A549 (cell line): ENCODE measurements at regions not wholly inside any gene's neighbourhood (a gene's known extent, or its start where the extent isn't known, plus 50 kb on each side); places are given as distances from the start of the nearest gene placed in this dataset.

Experiments
- ATAC-seq, 2 experiments: fragments of 200-7000 bp in 1 of 2; fragments of >200 bp in 1 of 2; cut with Nextera tagmentation in 1 of 2; cut with Tn5 transposase in 1 of 2; 3 replicates each; pipeline versions ENCODE4 v1.8.0 to v1.9.1; 2018 to 2020; ENCODE audit warnings: mild to moderate bottlenecking in 1 of 2, moderate library complexity in 1 of 2
- CTCF ChIA-PET: fragments of 300-600 bp; sonication (Branson Sonifier 250); formaldehyde crosslinking; extraction: SDS; loops from one replicate; lab custom pipeline; 2021; ENCODE audit warnings: antibody characterized with exemption, inconsistent platforms; lab: Yijun Ruan, JAX
- POLR2A ChIA-PET: fragments of 350-600 bp; formaldehyde crosslinking; extraction: SDS; loops from one replicate; lab custom pipeline; 2021; ENCODE audit warnings: antibody characterized with exemption, inconsistent platforms; lab: Yijun Ruan, JAX
- DNase-seq, 2 experiments: peaks; one replicate each; pipeline versions ENCODE4 v3.0.0 to v3.0.0-alpha.2; 2011 to 2016; ENCODE audit warnings: low read depth in 1 of 2, low spot score in 1 of 2
- FAIRE-seq: peaks from 2 replicates; lab custom pipeline; 2011; peaks lifted over from hg19 to GRCh38; lab: Jason Lieb, UNC
- H3K27ac ChIP-seq, 2 experiments: fragments of >200 bp; sonication (Bioruptor Twin); formaldehyde crosslinking; 3 replicates each; pipeline ENCODE4 v1.5.1; 2016 to 2017
- H3K4me1 ChIP-seq: fragments of >200 bp; sonication (Bioruptor Twin); formaldehyde crosslinking; 3 replicates; pipeline ENCODE4 v1.6.1; 2016
- H3K4me2 ChIP-seq: fragments of >200 bp; sonication (Bioruptor Twin); formaldehyde crosslinking; 3 replicates; pipeline ENCODE4 v1.6.1; 2016
- H3K4me3 ChIP-seq: fragments of >200 bp; sonication (Bioruptor Twin); formaldehyde crosslinking; 3 replicates; pipeline ENCODE4 v1.5.1; 2016
- H3K9me3 ChIP-seq: fragments of >200 bp; sonication (Bioruptor Twin); formaldehyde crosslinking; 3 replicates; pipeline ENCODE4 v1.6.1; 2016
- EHMT2 ChIP-seq: fragments of 200-600 bp; sonication (generic); IDR thresholded peaks from 2 replicates; pipeline ENCODE4 v1.6.1; 2016; ENCODE audit warnings: antibody characterized with exemption, low read depth, mild to moderate bottlenecking, moderate library complexity
- EP300 ChIP-seq, 2 experiments: fragments of >200 bp; sonication (Bioruptor Twin); formaldehyde crosslinking; IDR thresholded peaks; 2 replicates in 1 of 2; 3 replicates in 1 of 2; pipeline ENCODE4 v1.6.1; 2016 to 2017
- FOSB ChIP-seq: fragments of 250-450 bp; sonication (Bioruptor Pico); IDR thresholded peaks from 2 replicates; pipeline ENCODE4 v1.5.0; 2020; ENCODE audit warnings: mild to moderate bottlenecking, moderate library complexity
- FOSL2 ChIP-seq, 2 experiments: fragments of 450-650 bp in 1 of 2; fragments of >200 bp in 1 of 2; sonication (Bioruptor Twin) in 1 of 2; formaldehyde crosslinking; IDR thresholded peaks; 2 replicates each; pipeline versions ENCODE4 v1.5.0 to v1.6.1; 2016 to 2020; ENCODE audit warnings: mild to moderate bottlenecking in 1 of 2, moderate library complexity in 1 of 2
- HDAC2 ChIP-seq: fragments of 200-600 bp; sonication (generic); IDR thresholded peaks from 2 replicates; pipeline ENCODE4 v1.6.1; 2016
- HOXB13 ChIP-seq: fragments of 250-450 bp; sonication (Bioruptor Pico); IDR thresholded peaks from 2 replicates; pipeline ENCODE4 v1.5.0; 2020; ENCODE audit warnings: low read depth, mild to moderate bottlenecking, moderate library complexity
- JUNB ChIP-seq: fragments of >200 bp; sonication (Bioruptor Twin); formaldehyde crosslinking; IDR thresholded peaks from 2 replicates; pipeline ENCODE4 v1.6.1; 2016
- MAZ ChIP-seq: fragments of 150-350 bp; IDR thresholded peaks from 2 replicates; pipeline ENCODE4 v1.6.1; 2014; ENCODE audit warnings: antibody characterized with exemption, low read depth, low read length, borderline replicate concordance
- MYC ChIP-seq: IDR thresholded peaks from 2 replicates; pipeline ENCODE4 v1.6.1; 2012; ENCODE audit warnings: mild to moderate bottlenecking, inconsistent platforms, low read length, improper control_type of control experiment, borderline replicate concordance
- NPAS2 ChIP-seq: fragments of 250-450 bp; sonication (Bioruptor Pico); IDR thresholded peaks from 2 replicates; pipeline ENCODE4 v1.8.0; 2022; ENCODE audit warnings: mild to moderate bottlenecking, moderate library complexity, borderline replicate concordance
- NR3C1 ChIP-seq: fragments of >200 bp; sonication (Bioruptor Twin); formaldehyde crosslinking; IDR thresholded peaks from 3 replicates; pipeline ENCODE4 v1.6.1; 2017
- PHF8 ChIP-seq: fragments of 200-600 bp; sonication (generic); IDR thresholded peaks from 2 replicates; pipeline ENCODE4 v1.6.1; 2016; ENCODE audit warnings: low read depth, mild to moderate bottlenecking, antibody characterized with exemption, moderate library complexity, borderline replicate concordance
- POLR2A ChIP-seq: IDR thresholded peaks from 2 replicates; pipeline ENCODE4 v1.6.1; 2012; ENCODE audit warnings: mild to moderate bottlenecking, low read length
- RARB ChIP-seq: fragments of 250-450 bp; sonication (Bioruptor Pico); IDR thresholded peaks from 2 replicates; pipeline ENCODE4 v1.8.0; 2021; ENCODE audit warnings: mild to moderate bottlenecking, moderate library complexity
- RFX5 ChIP-seq: fragments of 450-650 bp; IDR thresholded peaks from 2 replicates; pipeline ENCODE4 v1.7.1; 2014; ENCODE audit warnings: antibody characterized with exemption, mild to moderate bottlenecking, moderate library complexity
- RNF2 ChIP-seq: fragments of 200-600 bp; sonication (generic); IDR thresholded peaks from 2 replicates; pipeline ENCODE4 v1.6.1; 2016; ENCODE audit warnings: low read depth, mild to moderate bottlenecking, antibody characterized with exemption, moderate library complexity, borderline replicate concordance
- SREBF2 ChIP-seq: fragments of 450-650 bp; IDR thresholded peaks from 2 replicates; pipeline ENCODE4 v1.6.1; 2014; ENCODE audit warnings: mild to moderate bottlenecking, moderate library complexity
- TFCP2L1 ChIP-seq: fragments of 250-450 bp; sonication (Bioruptor Pico); IDR thresholded peaks from 2 replicates; pipeline ENCODE4 v1.5.0; 2021; ENCODE audit warnings: mild to moderate bottlenecking
- TP53 ChIP-seq: fragments of 250-450 bp; sonication (Bioruptor Pico); IDR thresholded peaks from 2 replicates; pipeline ENCODE4 v1.5.0; 2021; ENCODE audit warnings: mild to moderate bottlenecking, moderate library complexity
- ZC3H11A ChIP-seq: fragments of 450-650 bp; IDR thresholded peaks from 2 replicates; pipeline ENCODE4 v1.6.1; 2014; ENCODE audit warnings: antibody characterized with exemption, mild to moderate bottlenecking
- ZFP36 ChIP-seq: fragments of 450-650 bp; IDR thresholded peaks from 2 replicates; pipeline ENCODE4 v1.6.1; 2014; ENCODE audit warnings: borderline replicate concordance; ENCODE audit not compliant: partially characterized antibody
- ZNF302 ChIP-seq: fragments of 250-450 bp; sonication (Bioruptor Pico); IDR thresholded peaks from 2 replicates; pipeline ENCODE4 v1.9.0; 2021; ENCODE audit warnings: inconsistent platforms, mild to moderate bottlenecking, moderate library complexity
- ZSCAN20 ChIP-seq: fragments of 250-450 bp; sonication (Bioruptor Pico); IDR thresholded peaks from 2 replicates; pipeline ENCODE4 v1.8.0; 2022; ENCODE audit warnings: mild to moderate bottlenecking, moderate library complexity
- WGBS: methylation state at CpG from one replicate; pipeline ENCODE4 v1.1.6; 2017; ENCODE audit errors: missing lambda C conversion rate; 5-methylcytosine and 5-hydroxymethylcytosine counted together
- TF ChIP-seq, protein P1 (sequence below): fragments of >200 bp; sonication (Bioruptor Twin); formaldehyde crosslinking; IDR thresholded peaks from 2 replicates; pipeline ENCODE4 v1.6.1; 2016
- TF ChIP-seq, protein P2 (sequence below): fragments of 250-450 bp; sonication (Bioruptor Pico); IDR thresholded peaks from 2 replicates; pipeline ENCODE4 v1.5.0; 2021; ENCODE audit warnings: mild to moderate bottlenecking, moderate library complexity, borderline replicate concordance
- TF ChIP-seq, protein P3 (sequence below): fragments of >200 bp; sonication (Bioruptor Twin); formaldehyde crosslinking; IDR thresholded peaks from 3 replicates; pipeline ENCODE4 v1.5.1; 2016
- TF ChIP-seq, protein P4 (sequence below): fragments of 150-350 bp; IDR thresholded peaks from 2 replicates; pipeline ENCODE4 v1.6.1; 2014; ENCODE audit warnings: low read depth, mild to moderate bottlenecking, low read length

DNA sequence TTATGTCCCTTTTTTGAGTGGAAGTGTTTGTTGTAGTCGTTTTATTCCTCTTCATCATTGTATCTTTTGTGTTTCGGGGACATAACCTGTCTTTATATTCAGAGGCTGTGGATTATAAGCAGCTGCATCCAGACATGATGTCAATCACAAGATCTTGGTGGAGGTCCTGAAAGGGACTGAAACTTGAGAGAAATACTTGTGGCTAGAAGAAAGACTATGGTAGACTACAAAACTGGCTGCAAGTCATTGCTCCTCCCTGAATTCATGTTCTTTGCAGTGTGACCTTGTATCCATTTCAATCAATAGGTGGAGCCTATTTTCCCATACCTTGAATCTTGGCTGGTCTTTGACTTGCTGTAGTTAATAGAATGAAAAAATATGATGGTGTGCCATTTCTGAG is 442.4 kb upstream of the PLXNA2 start:
- no peak for TF ChIP-seq NPAS2 (CRISPR knock-in tag)
- TF ChIP-seq, protein P1, sequence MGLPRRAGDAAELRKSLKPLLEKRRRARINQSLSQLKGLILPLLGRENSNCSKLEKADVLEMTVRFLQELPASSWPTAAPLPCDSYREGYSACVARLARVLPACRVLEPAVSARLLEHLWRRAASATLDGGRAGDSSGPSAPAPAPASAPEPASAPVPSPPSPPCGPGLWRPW, result no peak
- ATAC-seq (no peak), DNase-seq (no peak), FAIRE-seq (no peak)
- whole genome bisulfite sequencing, result 1% methylated on average over 2 of the region's 2 CpGs
- Histone ChIP-seq H3K4me3 (no peak overlapping the region), H3K4me1 (no peaks in the 10 kb centered on the region), H3K4me2 (no peak overlapping the region), H3K9me3 (no peaks in the 10 kb centered on the region), H3K27ac (no peak overlapping the region)
- ChIA-PET CTCF (no interaction called here), POLR2A (no interaction called here)

DNA sequence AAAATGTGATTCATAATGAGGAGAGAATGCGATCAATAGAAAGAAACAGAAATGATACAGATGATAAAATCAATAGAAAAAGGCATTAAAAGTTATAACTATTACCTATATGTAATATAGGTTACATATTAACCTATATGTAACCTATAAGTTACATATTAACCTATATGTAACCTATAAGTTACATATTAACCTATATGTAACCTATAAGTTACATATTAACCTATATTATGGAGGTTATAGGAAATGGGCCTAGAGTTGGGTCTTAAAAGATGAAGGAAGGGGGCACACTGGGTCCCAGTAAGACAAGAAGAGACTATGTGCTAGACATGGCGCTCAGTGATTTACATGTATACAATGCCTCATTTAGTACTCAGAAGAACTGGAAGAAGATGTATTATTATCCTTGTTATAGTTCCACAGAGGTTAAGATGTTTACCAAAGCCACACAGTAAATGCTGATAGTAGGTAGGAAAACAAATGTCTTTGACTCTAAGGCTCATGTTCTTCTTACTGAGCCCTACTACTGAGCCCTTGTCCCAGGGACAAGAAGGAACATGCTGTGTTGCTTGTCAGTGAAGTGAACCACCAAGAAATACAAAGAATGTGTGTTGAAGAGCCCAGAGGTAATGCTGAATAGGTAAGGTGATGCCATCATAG is 444.6 kb upstream of the PLXNA2 start:
- no peak for TF ChIP-seq NR3C1
- no peak for TF ChIP-seq ZC3H11A
- no peak for TF ChIP-seq RNF2
- no peak for TF ChIP-seq EHMT2
- no peak for TF ChIP-seq HOXB13 (CRISPR knock-in tag)
- TF ChIP-seq, protein P2, sequence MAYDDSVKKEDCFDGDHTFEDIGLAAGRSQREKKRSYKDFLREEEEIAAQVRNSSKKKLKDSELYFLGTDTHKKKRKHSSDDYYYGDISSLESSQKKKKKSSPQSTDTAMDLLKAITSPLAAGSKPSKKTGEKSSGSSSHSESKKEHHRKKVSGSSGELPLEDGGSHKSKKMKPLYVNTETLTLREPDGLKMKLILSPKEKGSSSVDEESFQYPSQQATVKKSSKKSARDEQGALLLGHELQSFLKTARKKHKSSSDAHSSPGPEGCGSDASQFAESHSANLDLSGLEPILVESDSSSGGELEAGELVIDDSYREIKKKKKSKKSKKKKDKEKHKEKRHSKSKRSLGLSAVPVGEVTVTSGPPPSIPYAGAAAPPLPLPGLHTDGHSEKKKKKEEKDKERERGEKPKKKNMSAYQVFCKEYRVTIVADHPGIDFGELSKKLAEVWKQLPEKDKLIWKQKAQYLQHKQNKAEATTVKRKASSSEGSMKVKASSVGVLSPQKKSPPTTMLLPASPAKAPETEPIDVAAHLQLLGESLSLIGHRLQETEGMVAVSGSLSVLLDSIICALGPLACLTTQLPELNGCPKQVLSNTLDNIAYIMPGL (CRISPR knock-in tag), result no peak
- TF ChIP-seq ZFP36, result no peak
- TF ChIP-seq TP53 (CRISPR knock-in tag), result no peak
- TF ChIP-seq RARB (CRISPR knock-in tag), result no peak
- no peak for TF ChIP-seq ZSCAN20 (CRISPR knock-in tag)
- no peak for TF ChIP-seq MYC
- no peak for TF ChIP-seq POLR2A
- TF ChIP-seq NPAS2 (CRISPR knock-in tag), result no peak
- TF ChIP-seq RFX5, result no peak
- TF ChIP-seq, protein P3, sequence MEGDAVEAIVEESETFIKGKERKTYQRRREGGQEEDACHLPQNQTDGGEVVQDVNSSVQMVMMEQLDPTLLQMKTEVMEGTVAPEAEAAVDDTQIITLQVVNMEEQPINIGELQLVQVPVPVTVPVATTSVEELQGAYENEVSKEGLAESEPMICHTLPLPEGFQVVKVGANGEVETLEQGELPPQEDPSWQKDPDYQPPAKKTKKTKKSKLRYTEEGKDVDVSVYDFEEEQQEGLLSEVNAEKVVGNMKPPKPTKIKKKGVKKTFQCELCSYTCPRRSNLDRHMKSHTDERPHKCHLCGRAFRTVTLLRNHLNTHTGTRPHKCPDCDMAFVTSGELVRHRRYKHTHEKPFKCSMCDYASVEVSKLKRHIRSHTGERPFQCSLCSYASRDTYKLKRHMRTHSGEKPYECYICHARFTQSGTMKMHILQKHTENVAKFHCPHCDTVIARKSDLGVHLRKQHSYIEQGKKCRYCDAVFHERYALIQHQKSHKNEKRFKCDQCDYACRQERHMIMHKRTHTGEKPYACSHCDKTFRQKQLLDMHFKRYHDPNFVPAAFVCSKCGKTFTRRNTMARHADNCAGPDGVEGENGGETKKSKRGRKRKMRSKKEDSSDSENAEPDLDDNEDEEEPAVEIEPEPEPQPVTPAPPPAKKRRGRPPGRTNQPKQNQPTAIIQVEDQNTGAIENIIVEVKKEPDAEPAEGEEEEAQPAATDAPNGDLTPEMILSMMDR, result no peak
- no peak for TF ChIP-seq HDAC2
- TF ChIP-seq, protein P4, sequence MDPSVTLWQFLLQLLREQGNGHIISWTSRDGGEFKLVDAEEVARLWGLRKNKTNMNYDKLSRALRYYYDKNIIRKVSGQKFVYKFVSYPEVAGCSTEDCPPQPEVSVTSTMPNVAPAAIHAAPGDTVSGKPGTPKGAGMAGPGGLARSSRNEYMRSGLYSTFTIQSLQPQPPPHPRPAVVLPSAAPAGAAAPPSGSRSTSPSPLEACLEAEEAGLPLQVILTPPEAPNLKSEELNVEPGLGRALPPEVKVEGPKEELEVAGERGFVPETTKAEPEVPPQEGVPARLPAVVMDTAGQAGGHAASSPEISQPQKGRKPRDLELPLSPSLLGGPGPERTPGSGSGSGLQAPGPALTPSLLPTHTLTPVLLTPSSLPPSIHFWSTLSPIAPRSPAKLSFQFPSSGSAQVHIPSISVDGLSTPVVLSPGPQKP, result no peak
- FAIRE-seq (no peak), DNase-seq (no peak), ATAC-seq (no peak)
- ChIA-PET CTCF (no interaction called here), POLR2A (no interaction called here)
- H3K4me2 ChIP-seq, result no peak overlapping the region
- H3K4me1 ChIP-seq, result no peaks in the 10 kb centered on the region
- no peak overlapping the region for H3K27ac ChIP-seq
- 20% methylated on average over 2 of the region's 2 CpGs for WGBS
- H3K9me3 ChIP-seq, result no peaks in the 10 kb centered on the region
- no peak overlapping the region for H3K4me3 ChIP-seq

DNA sequence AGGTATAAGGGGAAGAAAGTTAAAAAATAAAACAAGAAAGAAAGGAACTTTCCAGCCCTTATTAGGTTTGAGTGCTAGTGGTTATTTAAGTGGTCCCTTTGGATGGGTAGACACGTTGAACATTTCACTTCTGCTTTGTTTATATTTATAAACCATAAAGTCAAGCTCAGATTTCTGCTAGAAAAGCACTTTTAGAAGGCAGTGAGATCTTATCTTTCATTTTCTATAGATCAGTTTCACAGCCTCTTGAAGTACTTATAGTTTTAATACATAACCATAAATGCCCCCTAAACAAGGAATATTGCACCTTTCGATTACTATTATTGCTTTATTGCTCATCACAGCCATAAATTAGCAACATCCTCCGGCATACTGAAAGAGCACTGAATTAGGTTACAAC is 446.8 kb upstream of the PLXNA2 start:
- Histone ChIP-seq H3K27ac (no peak overlapping the region), H3K4me3 (no peak overlapping the region), H3K9me3 (no peaks in the 10 kb centered on the region), H3K4me2 (no peak overlapping the region), H3K4me1 (no peaks in the 10 kb centered on the region)
- ChIA-PET POLR2A (no interaction called here), CTCF (interaction anchor here (1.5 kb wide), 1 partner anchor 558 kb away, joined by 3 read pairs; no protein-coding TSS in a partner anchor)
- ATAC-seq (no peak), FAIRE-seq (no peak), DNase-seq (no peak)
- WGBS, result 21% methylated on average over 3 of the region's 3 CpGs
- no peak for TF ChIP-seq ZNF302
- TF ChIP-seq, protein P1, result no peak
- TF ChIP-seq SREBF2, result no peak
- no peak for TF ChIP-seq JUNB
- TF ChIP-seq, protein P4, result no peak
- TF ChIP-seq PHF8, result no peak
- TF ChIP-seq MAZ, result no peak
- no peak for TF ChIP-seq TFCP2L1
- no peak for TF ChIP-seq EP300 (IDR thresholded peaks at IDR 0.05)
- no peak for TF ChIP-seq FOSB (CRISPR knock-in tag)
- TF ChIP-seq FOSL2 (IDR thresholded peaks at IDR 0.05), result no peak
- no peak for TF ChIP-seq FOSL2 (CRISPR knock-in tag; IDR thresholded peaks at IDR 0.05)
